ENCODE measurements at regions not wholly inside any gene's neighbourhood (a gene's known extent, or its start where the extent isn't known, plus 50 kb on each side); places are given as distances from the start of the nearest gene placed in this dataset.

DNA sequence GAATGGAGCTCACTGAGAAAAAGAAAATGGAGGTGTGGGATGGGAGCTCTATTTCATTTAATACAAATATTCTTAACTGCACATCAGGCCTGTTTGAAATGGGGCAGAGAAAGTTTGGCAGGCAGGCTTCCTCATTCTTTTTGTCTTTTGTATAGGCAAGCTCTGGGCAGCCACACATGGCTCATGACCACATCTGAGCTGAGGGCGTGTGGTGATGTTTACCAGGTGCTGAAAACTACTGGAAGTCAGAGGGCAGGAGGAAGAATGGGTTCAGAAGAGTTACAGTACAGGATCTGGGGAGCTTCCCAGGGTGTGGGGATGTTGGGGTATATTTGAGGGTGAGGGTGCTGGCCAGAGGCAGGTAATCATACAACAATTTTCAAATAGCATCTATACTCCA is 66.3 kb upstream of the NAV2 start:
- no peaks in the 10 kb centered on the region for H3K36me3 ChIP-seq (ENCODE audit: control insufficient read depth, insufficient read depth, low read length)
- DNase-seq = peak; percentile 30

More for the DNA sequence above, 66.3 kb upstream of the NAV2 start:
- H3K9ac ChIP-seq (ENCODE audit: low read depth, low read length) = no peak overlapping the region
- H3K56ac ChIP-seq (ENCODE audit: extremely low read depth, insufficient read depth, low read length) = no peak overlapping the region
- dilution Hi-C loops (cut with HindIII; ENCODE audit: low sequenced_read_pairs, unreplicated experiment) (no loop called here), in situ Hi-C loops (cut with MboI; ENCODE audit: low sequenced_read_pairs) (no loop called here), intact Hi-C loops (cut with micrococcal nuclease) (no loop called here)
- no peak overlapping the region for H2AFZ ChIP-seq (replicated peaks; ENCODE audit: low read length, poor library complexity)
- no peaks in the 10 kb centered on the region; the same call in 1 of the 2 replicates for H3K9me1 ChIP-seq (ENCODE audit: insufficient read depth, low read length)
- H2BK20ac ChIP-seq (ENCODE audit: low read depth, low read length) = no peak overlapping the region
- no TSS peak for BruUV-seq (replicated peaks)
- H3K23ac ChIP-seq (ENCODE audit: low read depth, low read length) = no peak overlapping the region
- peaks cover 3% of the 10 kb centered on the region; the same call in 1 of the 2 replicates for H4K20me1 ChIP-seq (ENCODE audit: insufficient read depth, low read length)
- no peak overlapping the region for H3K14ac ChIP-seq (replicated peaks; ENCODE audit: low read depth, low read length)
- peaks cover 4% of the 10 kb centered on the region for H3K4me1 ChIP-seq (ENCODE audit: control insufficient read depth, insufficient read depth, low read length)
- no peak for ATAC-seq (ENCODE audit: low read depth)
- no peak overlapping the region for H4K8ac ChIP-seq (ENCODE audit: low read depth in 2 of 2, low read length in 2 of 2)
- no peak overlapping the region for H2BK5ac ChIP-seq (ENCODE audit: low read depth, low read length, poor library complexity, severe bottlenecking)
- no peak overlapping the region; the same call in 1 of the 2 replicates for H3K4me2 ChIP-seq (ENCODE audit: low read depth, low read length)
- H3K9me3 ChIP-seq (ENCODE audit: control insufficient read depth, insufficient read depth, low read length) = no peaks in the 10 kb centered on the region
- CTCF ChIA-PET = interaction anchor here (1.6 kb wide), 1 partner anchor 13 kb away, joined by 6 read pairs; no protein-coding TSS in a partner anchor
- no CpG with 5 or more reads among the region's 1 CpG for WGBS, 2 experiments (ENCODE audit: extremely low coverage in 2 of 2, insufficient read length in 1 of 2)
- POLR2A ChIA-PET (ENCODE audit: unreplicated experiment) = no interaction called here
- H2BK120ac ChIP-seq (ENCODE audit: low read depth, low read length) = no peak overlapping the region
- no peaks in the 10 kb centered on the region for H3K79me1 ChIP-seq (ENCODE audit: low read depth in 1 of 2, low read length in 2 of 2)
- H3K27ac ChIP-seq (ENCODE audit: insufficient read depth, low read length) = no peak overlapping the region
- no peak overlapping the region for H3K18ac ChIP-seq (ENCODE audit: low read depth, low read length)
- no peak overlapping the region for H3K4ac ChIP-seq (ENCODE audit: low read depth, low read length)
- no peak overlapping the region for H2AK9ac ChIP-seq (replicated peaks; ENCODE audit: low read depth, low read length, poor library complexity)
- H4K5ac ChIP-seq (ENCODE audit: low read depth, low read length) = no peak overlapping the region
- TF ChIP-seq RCOR1 (IDR thresholded peaks at IDR 0.05; ENCODE audit: insufficient replicate concordance, low read length) (no peak), MAZ (IDR thresholded peaks at IDR 0.05; ENCODE audit: borderline replicate concordance, low read depth, low read length) (no peak), MAFK (IDR thresholded peaks at IDR 0.05; ENCODE audit: low read depth, low read length) (no peak), NFE2L2 (IDR thresholded peaks at IDR 0.05; ENCODE audit: low read depth, low read length) (no peak), POLR2A (IDR thresholded peaks at IDR 0.05; ENCODE audit: low read depth, low read length) (no peak), MXI1 (IDR thresholded peaks at IDR 0.05; ENCODE audit: borderline replicate concordance, low read depth, low read length) (no peak), BHLHE40 (IDR thresholded peaks at IDR 0.05; ENCODE audit: low read depth, low read length) (no peak), CHD1 (IDR thresholded peaks at IDR 0.05; ENCODE audit: low read depth, low read length) (no peak), FOS (IDR thresholded peaks at IDR 0.05; ENCODE audit: low read depth, low read length) (no peak), RAD21 (IDR thresholded peaks at IDR 0.05; ENCODE audit: low read length) (no peak)
- TF ChIP-seq, protein P1, sequence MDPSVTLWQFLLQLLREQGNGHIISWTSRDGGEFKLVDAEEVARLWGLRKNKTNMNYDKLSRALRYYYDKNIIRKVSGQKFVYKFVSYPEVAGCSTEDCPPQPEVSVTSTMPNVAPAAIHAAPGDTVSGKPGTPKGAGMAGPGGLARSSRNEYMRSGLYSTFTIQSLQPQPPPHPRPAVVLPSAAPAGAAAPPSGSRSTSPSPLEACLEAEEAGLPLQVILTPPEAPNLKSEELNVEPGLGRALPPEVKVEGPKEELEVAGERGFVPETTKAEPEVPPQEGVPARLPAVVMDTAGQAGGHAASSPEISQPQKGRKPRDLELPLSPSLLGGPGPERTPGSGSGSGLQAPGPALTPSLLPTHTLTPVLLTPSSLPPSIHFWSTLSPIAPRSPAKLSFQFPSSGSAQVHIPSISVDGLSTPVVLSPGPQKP (IDR thresholded peaks at IDR 0.05; ENCODE audit: borderline replicate concordance, low read depth, low read length) = no peak
- TF ChIP-seq, protein P2, sequence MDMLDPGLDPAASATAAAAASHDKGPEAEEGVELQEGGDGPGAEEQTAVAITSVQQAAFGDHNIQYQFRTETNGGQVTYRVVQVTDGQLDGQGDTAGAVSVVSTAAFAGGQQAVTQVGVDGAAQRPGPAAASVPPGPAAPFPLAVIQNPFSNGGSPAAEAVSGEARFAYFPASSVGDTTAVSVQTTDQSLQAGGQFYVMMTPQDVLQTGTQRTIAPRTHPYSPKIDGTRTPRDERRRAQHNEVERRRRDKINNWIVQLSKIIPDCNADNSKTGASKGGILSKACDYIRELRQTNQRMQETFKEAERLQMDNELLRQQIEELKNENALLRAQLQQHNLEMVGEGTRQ (IDR thresholded peaks at IDR 0.05; ENCODE audit: low read depth, low read length) = no peak
- no peak overlapping the region for H4K91ac ChIP-seq (ENCODE audit: insufficient read depth, low read depth, low read length)
- no peak overlapping the region for H3K4me3 ChIP-seq (ENCODE audit: insufficient read depth, low read depth, low read length)
- no peak overlapping the region for H2BK15ac ChIP-seq (ENCODE audit: low read depth, low read length)
- peaks cover 16% of the 10 kb centered on the region for H3K27me3 ChIP-seq (ENCODE audit: control insufficient read depth, insufficient read depth, low read length)
- no peak overlapping the region for H2AK5ac ChIP-seq (ENCODE audit: low read depth, low read length)
